SKM-1 (cell line): ENCODE measurements at regions not wholly inside any gene's neighbourhood (a gene's known extent, or its start where the extent isn't known, plus 50 kb on each side); places are given as distances from the start of the nearest gene placed in this dataset.

Experiments
- DNase-seq: peaks from one replicate; lab custom pipeline; 2025; ENCODE audit not compliant: unreplicated experiment; lab: John Stamatoyannopoulos, UW

DNA sequence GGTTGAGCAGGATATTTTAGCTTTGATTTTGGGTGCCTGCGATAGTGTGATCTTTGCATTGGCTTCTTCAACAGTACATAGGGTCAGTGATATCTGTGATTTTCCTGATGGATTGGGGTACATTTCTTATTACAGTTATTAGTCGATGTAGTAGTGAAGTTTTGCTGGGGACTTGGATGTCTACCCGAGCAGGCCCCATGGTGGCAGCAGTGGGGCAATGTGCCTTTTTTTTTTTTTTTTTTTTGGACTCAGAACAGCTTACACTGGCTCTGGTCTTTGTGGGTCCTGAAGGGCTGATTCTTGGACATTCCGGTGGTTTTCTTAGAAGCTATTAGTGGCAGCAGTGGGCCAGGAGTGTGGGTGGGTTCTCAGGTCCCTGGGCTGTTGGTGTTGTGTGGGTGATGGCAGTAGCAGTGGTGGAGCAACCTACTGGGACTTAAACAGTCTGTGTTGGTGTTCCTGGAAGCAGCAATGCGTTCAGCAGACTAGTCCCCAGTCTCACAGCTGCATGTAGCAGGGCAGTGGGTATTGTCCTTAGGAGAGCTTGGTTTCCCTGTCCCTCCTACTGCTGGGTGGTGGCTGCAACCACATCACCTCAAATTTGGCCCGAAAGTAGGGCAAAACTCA, 53.7 kb upstream of the SLC4A10 start:
- no peak for DNase-seq

- no peak for DNase-seq
These were observed 53.2 kb upstream of the SLC4A10 start for GRCh38 chr2:161571051-161571429.
